RWPE1 (cell line): ENCODE measurements at regions not wholly inside any gene's neighbourhood (a gene's known extent, or its start where the extent isn't known, plus 50 kb on each side); places are given as distances from the start of the nearest gene placed in this dataset.

Experiments used
- CTCF ChIA-PET: fragments of 350-600 bp; sonication (Branson Sonifier 250); formaldehyde crosslinking; extraction: SDS; loops from one replicate; lab custom pipeline; 2021; lab: Yijun Ruan, JAX
- POLR2A ChIA-PET: fragments of 400-600 bp; formaldehyde crosslinking; extraction: SDS; loops from one replicate; lab custom pipeline; 2020; ENCODE audit warnings: antibody characterized with exemption; ENCODE audit not compliant: low non-redundant PET; lab: Yijun Ruan, JAX
- DNase-seq: peaks from one replicate; pipeline ENCODE4 v3.0.0; 2012; ENCODE audit warnings: low spot score
- H3K27ac ChIP-seq: fragments of 450-650 bp; 2 replicates; pipeline ENCODE4 v1.5.1; 2017
- CTCF ChIP-seq: fragments of 450-650 bp; conservative IDR thresholded peaks from 2 replicates; pipeline ENCODE4 v1.5.1; 2017; ENCODE audit warnings: low read depth, mild to moderate bottlenecking

- DNase-seq, result no peak
- TF ChIP-seq CTCF, result no peak
- no peak overlapping the region for H3K27ac ChIP-seq
- ChIA-PET CTCF (no interaction called here), POLR2A (no interaction called here)
Observed at GRCh38 chr6:102340311-102340710, 946.8 kb downstream of the GRIK2 start.

- ChIA-PET CTCF (no interaction called here), POLR2A (no interaction called here)
- no peak for DNase-seq
- no peak overlapping the region for H3K27ac ChIP-seq
- no peak for TF ChIP-seq CTCF
Observed at GRCh38 chr6:102333736-102334135, 940.2 kb downstream of the GRIK2 start.

GRCh38 chr6:102327697-102328225 is 934.3 kb downstream of the GRIK2 start:
- CTCF ChIA-PET, result no interaction called here
- H3K27ac ChIP-seq, result no peak overlapping the region
- no peak for TF ChIP-seq CTCF
- POLR2A ChIA-PET, result no interaction called here
- DNase-seq, result no peak

- no peak for DNase-seq
- no peak for TF ChIP-seq CTCF
- ChIA-PET CTCF (no interaction called here), POLR2A (no interaction called here)
- H3K27ac ChIP-seq, result no peak overlapping the region
Observed at GRCh38 chr6:102313699-102314098, 920.2 kb downstream of the GRIK2 start.

GRCh38 chr6:102309700-102310099 is 916.2 kb downstream of the GRIK2 start:
- CTCF ChIA-PET, result no interaction called here
- no peak for DNase-seq

GRCh38 chr6:102300350-102300749 is 906.8 kb downstream of the GRIK2 start:
- CTCF ChIA-PET, result no interaction called here
- no peak overlapping the region for H3K27ac ChIP-seq
- TF ChIP-seq CTCF, result no peak
- DNase-seq, result no peak
- POLR2A ChIA-PET, result no interaction called here

More at GRCh38 chr6:102309700-102310099, 916.2 kb downstream of the GRIK2 start:
- POLR2A ChIA-PET, result no interaction called here
- no peak for TF ChIP-seq CTCF
- no peak overlapping the region for H3K27ac ChIP-seq
